DMS 273 (cell line): ENCODE measurements at regions not wholly inside any gene's neighbourhood (a gene's known extent, or its start where the extent isn't known, plus 50 kb on each side); places are given as distances from the start of the nearest gene placed in this dataset.
"Not testable (repeated sequence)": the region's sequence is repeated elsewhere in the genome, so short reads cannot be mapped to it uniquely, and the experiment has no call there.

Source experiments
- DNase-seq: peaks from one replicate; lab custom pipeline; 2025; ENCODE audit not compliant: unreplicated experiment; lab: John Stamatoyannopoulos, UW

GRCh38 chr4:102210806-102211205, 134.5 kb downstream of the SLC39A8 start:
- not testable (repeated sequence) for DNase-seq

DNA sequence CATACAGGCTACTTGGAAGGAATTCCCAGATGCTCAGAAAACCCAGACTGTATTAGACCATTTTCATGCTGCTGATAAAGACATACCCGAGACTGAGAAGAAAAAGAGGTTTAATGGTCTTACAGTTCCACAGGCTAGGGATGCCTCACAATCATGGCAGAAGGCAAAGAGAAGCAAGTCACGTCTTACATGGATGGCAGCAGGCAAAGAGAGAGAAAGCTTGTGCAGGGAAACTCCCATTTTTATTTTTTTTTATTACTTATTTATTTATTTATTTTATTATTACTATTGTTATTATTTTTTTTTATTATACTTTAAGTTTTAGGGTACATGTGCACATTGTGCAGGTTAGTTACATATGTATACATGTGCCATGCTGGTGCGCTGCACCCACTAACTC, 140.6 kb downstream of the SLC39A8 start:
- DNase-seq = not testable (repeated sequence)

DNA sequence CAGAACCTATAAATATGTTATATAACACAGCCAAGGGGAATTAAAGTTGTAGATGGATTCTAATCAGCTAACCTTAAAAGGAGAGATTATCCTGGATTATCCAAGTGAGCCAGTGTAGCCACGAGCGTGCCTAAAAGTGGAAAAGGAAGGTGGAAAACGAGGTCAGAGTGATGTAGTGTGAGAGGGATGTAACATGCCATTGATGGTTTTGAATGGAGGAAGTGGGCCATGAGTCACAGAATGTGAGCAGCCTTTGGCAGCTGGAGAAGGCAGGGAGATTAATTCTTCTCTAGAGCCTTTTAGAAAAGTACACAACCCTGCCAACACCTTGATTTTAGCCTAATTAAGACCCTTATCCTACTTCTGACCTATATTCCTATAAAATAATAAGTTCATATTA, 149.1 kb downstream of the SLC39A8 start:
- DNase-seq = no peak

DNA sequence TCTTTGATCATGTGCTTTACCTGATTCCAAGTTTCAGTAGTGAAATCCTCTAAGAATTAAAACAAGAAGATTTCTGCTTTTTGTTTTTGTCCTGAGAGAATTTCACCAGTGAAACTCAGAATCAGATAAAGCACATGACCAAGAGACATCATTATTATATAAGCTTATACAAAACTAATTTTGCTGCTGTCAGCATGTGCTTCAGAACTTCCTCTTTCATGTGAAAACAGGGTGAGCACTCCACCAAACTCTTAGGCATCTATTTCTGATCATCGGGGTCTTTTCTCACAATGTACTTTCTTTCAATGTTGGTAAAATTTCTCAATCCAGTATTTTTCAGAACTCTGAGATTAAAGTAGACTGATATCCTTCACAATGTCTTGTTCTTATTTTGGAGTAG, 152.1 kb downstream of the SLC39A8 start:
- no peak for DNase-seq

- DNase-seq = no peak
Observed at GRCh38 chr4:102180046-102180445, 165.2 kb downstream of the SLC39A8 start.

DNA sequence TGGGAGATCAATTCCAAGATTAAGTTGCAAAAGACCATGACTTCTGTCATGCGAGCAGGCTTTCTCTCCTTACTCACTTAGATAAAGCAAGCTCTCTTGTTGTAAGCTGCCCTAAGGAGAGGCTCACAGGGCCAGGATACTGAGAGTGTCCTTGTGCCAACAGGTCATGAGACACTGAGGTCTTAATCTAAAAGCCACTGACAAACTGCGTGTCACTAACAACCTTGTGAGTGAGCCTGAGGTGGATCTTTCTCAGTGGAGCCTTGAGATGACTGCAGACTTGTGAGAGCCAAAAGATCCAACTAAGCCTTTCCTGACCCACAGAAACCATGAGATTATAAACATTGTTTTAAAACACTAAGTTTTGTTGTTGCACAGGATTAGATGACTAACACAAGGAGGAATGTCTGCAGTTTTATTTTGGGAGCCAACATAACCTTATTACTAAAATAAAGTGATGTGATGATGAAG, 170.5 kb downstream of the SLC39A8 start:
- no peak for DNase-seq

GRCh38 chr4:102172341-102172740, 172.9 kb downstream of the SLC39A8 start:
- DNase-seq = no peak

DNA sequence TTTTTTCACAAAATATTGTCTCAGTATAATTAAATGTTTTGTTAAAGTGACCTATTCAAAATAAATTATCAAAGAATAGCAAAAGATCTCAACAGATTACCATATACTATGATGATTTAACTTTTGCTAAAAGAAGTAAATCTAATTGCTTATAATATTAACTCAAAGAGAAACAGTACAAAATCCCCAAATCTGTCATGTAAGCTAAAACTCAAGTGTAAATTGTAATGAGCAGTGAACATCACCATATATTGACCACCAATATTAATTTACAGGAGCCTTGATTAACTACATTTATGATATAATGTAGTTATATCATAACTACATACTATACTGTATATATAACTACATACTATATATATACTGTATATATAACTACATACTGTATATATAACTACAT, 174.4 kb downstream of the SLC39A8 start:
- no peak for DNase-seq

DNA sequence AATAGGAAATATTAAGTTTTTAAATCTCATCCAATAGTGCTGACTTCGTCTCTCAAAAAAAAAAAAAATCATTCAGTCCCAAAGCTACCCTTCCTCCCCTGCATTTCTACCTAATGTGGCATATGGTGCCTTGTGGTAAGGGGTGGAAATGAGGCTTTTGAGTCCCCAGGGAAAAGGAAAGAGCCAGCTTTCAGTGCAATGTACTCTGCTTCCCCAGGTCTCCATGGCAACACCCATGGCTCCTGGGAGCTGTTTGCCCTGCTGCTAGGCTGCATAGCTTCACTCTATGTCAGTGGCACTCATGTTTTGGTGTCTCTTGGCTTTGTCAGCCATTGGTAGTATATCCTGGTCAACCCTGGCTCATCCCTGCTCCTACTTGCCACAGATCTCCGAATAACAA, 175.9 kb downstream of the SLC39A8 start:
- DNase-seq = peak; percentile 98

DNA sequence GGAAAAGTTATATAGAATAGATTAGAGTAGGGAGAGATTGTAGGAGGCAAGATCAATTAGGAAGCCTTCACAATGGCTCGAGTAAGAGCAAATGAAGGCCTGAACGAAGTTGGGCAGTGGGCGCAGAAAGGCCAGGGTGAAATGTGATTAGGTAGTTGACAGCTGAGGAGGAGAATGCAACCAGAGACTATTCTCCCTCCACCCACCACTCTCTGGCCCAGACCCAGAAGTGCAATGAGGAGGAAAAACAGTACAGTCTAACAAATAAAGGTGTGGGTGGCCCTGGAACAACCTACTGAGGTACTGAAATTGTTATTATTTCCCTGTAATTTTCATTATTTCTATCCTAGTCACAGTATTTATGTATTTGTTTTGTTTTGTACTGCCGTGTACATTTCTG, 176.7 kb downstream of the SLC39A8 start:
- DNase-seq = peak; percentile 84

DNA sequence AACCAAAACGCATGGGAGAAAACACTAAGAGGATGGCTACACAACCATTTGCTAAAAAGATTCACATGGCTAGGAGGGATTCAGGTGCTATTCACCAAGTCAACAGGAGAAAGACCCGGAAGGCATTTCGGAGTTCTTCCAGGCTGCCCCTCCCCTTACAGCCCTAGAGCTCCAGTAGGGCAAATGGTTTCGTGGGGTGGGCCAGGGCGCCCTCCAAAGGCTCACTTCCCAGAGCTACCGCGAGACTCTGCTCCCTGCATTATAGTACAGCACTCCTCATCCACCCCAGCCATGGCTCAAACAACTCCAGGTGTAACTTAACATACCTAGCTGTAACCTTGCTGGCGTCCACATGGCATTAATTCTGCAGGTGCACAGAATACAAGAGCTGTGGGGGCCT, 179.7 kb downstream of the SLC39A8 start:
- no peak for DNase-seq

DNA sequence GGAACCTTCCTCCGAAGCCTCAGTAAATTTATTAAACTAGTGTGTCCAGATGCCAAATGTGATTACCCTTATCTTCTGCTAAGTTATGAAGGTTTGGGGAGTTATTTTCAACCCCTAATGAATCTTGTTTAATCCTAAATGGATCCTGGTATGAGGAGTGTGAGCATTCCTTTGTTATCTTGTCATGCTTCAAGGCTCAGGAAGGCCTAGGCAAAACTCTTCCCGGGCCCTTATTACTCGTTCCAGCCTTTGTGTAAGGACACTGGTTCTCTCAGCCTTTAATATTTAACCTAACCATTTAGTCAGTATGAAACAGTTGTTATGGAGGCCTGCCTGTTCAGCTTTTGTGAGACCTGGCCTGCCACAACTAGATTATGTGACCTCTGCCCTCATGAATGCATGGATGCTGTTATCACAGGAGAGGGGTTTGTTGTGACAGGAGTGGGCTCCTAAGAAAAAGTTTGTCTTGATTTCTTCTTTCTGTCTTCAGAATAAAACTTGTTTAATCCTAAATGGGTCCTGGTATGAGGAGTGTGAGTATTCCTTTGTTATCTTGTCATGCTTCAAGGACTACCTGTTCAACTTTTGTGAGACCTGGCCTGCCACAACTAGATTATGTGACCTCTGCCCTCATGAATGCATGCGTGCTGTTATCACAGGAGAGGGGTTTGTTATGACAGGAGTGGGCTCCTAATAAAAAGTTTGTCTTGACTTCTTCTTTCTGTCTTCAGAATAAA, 181.7 kb downstream of the SLC39A8 start:
- no peak for DNase-seq

DNA sequence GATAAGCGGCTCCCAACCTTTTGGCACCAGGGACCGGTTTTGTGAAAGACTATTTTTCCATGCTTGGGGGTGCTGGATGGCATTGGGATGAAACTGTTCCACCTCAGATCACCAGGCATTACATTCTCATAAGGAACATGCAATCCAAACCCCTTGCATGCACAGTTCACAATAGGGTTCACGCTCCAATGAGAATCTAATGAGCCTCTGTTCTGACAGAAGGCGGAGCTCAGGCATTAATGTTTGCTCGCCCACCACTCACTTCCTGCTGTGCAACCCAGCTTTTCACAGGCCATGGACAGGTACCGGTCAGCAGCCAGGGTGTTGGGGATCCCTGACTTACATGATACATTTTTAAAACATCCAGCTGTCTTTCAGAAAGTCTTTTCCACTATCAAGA, 187.3 kb downstream of the SLC39A8 start:
- DNase-seq = no peak

DNA sequence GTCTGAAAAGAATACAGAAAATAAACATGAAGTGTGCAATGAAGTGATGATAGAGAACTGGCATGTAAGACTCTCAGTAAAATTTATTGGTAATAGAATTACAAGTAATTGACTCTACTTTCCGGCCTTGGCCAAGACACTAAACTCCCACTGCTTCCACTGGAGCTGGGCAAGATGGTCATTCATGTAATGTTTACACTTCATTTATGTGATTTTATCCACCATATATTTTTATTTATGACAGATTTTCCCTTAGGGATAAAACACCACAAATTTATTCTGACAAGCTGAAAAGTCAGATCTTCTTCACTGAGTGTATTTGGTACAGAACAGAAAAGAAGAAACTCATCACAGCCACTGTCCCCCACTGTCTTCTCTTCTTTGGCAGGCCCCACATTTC, 191.9 kb downstream of the SLC39A8 start:
- no peak for DNase-seq

DNA sequence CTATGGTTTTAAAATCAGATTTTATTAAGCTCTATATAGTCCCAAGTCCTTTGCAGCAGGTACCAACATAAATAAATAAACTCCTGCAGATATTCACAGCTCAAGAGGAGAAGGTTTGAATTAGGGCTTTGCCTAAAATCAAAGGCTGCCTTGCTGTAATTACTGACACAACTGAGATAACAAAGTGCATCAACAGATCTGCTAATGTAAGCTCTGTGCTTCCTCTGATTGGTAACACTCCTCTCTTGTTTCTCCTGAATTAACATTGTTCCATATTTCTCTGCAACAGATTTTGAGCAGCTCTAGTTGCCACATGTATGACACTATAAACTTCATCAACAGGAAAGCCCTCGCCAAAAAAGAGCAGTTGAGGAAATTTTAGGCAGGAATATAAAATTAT, 193.6 kb downstream of the SLC39A8 start:
- no peak for DNase-seq

DNA sequence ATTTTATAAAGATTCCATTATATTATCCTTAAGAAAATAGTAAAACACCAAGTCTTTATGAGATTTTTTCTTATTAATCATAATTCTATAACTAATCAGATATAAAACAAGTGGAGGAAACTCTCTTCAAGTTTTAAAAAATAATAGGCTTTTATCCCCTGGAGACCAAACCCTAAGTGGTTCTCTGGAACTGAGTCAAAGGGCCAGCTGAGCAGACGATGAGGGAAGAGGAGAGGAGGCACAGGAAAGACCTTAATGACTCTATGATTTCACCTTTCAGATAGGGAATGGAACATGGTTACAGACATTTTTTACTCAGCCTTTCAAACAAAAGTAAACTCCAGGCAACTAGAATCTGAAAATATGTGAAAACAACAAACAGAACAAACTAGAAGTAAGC, 201.8 kb downstream of the SLC39A8 start:
- DNase-seq = peak; percentile 56

DNA sequence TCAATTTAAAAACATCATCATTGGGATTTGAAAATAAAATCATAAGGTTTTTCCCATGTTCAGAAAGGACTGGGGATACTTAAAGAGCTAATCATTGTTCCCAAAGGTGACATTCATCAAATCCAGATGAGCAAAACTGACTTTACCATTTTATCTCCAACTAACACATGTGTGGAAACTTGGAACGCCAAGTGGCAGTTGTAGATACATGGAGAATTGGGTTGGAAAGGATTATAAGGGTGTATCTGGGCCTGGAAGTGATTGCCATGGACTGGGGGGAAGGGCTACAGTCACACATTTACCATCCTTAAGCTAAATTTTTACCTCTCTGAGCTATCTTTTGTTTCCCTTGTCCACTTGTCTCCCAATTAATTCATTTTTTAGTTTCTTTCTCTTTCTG, 203.4 kb downstream of the SLC39A8 start:
- no peak for DNase-seq

DNA sequence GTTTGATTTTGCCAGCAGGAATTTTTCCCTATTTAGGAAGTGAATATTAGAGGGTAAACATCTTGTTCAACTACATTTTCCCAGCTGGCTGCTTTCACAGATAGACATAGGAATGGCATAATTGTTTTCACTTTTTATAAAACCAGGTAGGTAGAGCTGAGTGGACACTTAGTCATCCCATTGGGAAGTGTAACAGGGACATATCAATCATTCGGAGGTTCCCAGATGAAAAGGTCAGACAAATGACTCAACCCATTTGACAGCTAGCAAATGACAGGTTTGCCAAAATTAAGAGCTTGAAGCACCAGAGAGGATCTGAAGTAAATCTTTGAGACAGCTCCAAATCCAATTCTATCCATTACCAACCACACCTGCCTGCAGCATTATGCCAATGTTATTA, 205.3 kb downstream of the SLC39A8 start:
- DNase-seq = no peak

DNA sequence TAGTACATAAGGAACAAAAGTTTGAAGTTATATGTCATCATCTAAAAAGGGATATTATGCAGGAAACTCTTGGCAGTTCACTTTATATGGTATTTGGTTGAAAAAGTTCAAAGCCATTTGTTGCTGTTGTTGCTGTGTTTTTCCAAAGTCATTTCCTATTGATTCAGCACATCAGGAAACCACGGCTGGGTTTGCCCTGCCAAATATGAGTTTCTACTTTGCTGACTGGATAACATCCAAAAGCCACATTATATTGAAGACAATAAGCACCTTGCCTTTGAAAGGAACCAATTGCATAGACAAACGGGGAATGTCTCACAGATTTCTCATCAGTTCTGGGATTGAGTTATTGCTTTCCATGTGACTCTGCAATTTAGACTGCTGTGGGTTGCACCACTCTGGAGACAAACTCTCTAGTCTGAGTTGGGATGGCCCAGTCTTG, 206.1 kb downstream of the SLC39A8 start:
- no peak for DNase-seq

- DNase-seq = no peak
Observed at GRCh38 chr4:102137217-102137616, 208.1 kb downstream of the SLC39A8 start.

GRCh38 chr4:102129810-102130209, 215.5 kb downstream of the SLC39A8 start:
- no peak for DNase-seq
